SW 1271 (cell line): ENCODE measurements at regions not wholly inside any gene's neighbourhood (a gene's known extent, or its start where the extent isn't known, plus 50 kb on each side); places are given as distances from the start of the nearest gene placed in this dataset.
A peak's percentile ranks its signal among the peaks of the same experiment; 100 is the strongest.

Experiments
- DNase-seq, 2 experiments: peaks; one replicate each; lab custom pipeline; 2025; lab: John Stamatoyannopoulos, UW

GRCh38 chr10:128221807-128222206 lies 95.6 kb upstream of the MKI67 start:
- no peak for DNase-seq

GRCh38 chr10:128222332-128222849 lies 96.2 kb upstream of the MKI67 start:
- DNase-seq, result no peak

DNA sequence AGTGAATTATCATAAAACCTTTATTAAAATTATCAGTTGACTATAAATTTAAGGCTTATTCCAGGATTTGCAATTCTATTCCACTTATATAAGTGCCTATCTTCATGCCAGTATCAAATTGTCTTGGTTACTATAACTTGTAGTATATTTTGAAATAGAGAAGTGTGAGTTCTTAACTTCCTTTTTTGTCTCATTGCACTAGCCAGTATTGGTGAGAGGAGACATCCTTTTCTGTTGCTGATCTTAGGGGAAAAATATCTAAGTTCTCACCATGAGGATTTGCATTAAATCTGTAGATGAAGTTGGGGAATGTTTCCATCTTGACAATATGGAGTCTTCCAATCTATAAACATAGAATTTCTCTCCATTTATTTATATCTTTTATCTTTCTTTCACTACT lies 104.2 kb upstream of the MKI67 start:
- no peak for DNase-seq

DNA sequence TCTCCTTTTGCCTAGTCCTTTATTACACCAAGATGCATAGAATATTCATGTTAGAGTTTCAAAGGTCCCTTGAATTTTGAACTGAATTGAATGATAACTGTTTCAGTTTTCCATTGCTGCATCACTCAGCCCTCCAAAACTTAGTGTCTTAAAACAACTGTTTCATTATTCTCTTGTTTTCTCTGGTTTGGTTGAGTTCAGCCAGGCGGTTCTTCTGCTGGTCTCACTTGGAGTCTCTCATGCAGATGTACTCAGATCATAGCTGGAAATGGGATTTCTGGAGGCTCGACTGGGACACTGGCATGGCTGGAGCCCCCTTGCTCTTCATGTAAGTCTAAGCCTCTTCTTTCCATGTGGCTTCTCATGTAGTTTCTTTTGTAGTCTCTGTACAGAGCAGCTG lies 107.2 kb upstream of the MKI67 start:
- DNase-seq, result no peak

DNA sequence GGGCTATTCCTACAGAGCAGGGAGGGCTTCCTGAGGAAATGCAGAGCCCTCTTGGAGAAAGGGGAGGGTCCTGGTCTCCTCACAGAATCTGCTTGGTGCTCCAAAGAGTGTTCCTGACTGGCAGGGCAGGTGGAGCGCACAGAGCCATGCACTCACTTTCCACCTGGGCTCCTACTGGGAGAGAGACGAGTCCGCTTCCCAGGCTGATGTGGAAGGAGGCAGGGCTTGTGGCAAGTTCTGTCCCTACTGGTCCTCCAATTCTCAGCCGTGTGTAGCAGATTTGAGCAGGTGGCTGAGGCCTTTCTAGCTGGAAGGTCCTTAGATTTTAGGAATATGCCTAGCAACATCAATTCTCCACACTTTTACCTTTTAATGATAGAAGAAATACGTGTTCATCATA lies 111.5 kb upstream of the MKI67 start:
- DNase-seq, result no peak

GRCh38 chr10:128241023-128241422 lies 114.8 kb upstream of the MKI67 start:
- no peak for DNase-seq

GRCh38 chr10:128242641-128243040 lies 116.4 kb upstream of the MKI67 start:
- DNase-seq, result no peak

- DNase-seq, result no peak
Observed at GRCh38 chr10:128245026-128245425, 118.8 kb upstream of the MKI67 start.

DNA sequence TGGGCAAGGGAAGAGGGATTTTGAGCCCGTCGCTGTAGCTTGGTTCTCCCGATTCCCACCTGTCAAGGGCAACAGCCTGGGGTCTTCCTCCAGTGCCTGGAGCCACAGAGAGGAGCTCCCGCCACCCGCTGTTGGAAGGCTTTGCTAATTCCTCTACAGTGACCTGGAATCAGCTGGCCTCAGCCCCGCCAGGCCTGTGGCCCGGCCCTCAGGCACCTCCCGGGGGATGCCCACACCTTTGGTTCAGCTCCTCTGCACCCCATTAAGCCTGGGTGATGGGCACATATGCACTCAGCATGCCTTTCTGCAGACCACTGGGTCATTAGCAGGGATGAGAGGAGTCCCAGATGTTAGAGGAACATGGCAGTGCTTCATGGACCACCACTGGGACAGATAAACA lies 121.4 kb upstream of the MKI67 start:
- DNase-seq, result no peak

DNA sequence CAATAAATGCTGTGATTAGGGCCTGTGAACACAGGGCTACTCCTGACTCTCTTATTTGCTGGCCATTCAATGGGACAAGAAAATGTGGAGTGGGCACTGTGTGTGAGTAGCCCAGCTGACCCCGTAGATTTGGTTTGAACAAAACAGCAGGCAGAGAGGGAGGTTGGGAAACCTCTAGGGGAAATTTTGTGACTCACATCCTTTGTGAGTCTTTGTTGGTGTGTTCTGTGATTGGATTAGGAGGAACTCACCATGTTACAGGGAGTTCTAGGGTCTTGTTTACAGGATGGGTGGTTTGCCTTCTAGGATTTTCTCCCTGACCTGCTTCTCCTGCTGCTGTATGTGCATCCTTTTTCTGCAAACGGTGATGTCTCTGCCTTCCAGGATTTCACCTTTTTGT lies 128.3 kb upstream of the MKI67 start:
- no peak for DNase-seq

GRCh38 chr10:128257428-128257827 lies 131.2 kb upstream of the MKI67 start:
- DNase-seq, result no peak

DNA sequence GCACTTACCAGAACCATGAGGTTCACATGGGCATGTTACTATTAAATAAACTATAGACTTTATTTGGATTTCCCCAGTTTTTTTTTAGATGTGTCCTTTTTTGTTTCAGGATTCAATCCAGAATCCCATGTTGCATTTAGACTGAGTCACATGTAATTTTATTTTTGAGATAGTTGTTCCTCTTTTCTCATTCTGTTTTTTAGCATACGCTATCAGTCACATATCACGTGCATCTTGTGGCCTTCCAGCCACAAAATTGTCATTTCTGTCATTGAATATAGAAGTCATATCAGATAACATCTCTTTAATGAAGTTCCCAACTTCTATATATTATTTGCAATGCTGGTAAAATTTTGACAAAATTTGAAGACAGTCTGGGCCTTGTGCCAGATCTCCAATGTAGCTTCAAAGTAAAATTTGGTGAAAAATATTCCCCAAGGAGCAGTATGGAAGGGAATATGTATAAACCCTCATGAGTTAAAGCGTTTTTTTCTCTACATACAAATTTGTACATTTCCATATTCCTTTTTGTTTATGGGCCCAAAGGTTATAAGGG lies 132.3 kb upstream of the MKI67 start:
- DNase-seq, result no peak

GRCh38 chr10:128263891-128264688 lies 137.9 kb upstream of the MKI67 start:
- DNase-seq, result peak; percentile 23 to 47

- no peak for DNase-seq
Observed at GRCh38 chr10:128265596-128265995, 139.4 kb upstream of the MKI67 start.

DNA sequence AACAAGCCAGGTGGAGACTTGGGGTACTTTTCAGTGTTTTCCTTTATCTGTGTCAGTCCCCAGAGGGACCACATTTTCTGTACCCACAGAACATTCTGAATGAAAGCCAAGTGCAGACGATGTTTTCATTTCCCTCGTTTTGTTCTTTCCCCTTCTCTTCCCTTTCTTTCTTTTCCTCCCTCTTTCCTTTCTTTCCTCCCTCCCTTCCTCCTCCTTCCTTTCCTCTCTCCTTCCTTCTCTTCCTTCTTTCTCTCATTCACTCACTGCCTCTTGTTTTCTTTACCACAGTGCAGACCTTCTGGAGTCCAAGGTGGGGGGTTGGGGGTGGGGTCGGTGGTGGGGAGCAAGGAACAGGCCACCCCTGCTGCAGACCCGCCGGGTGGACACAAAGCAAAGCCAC lies 141.4 kb upstream of the MKI67 start:
- DNase-seq, result no peak

DNA sequence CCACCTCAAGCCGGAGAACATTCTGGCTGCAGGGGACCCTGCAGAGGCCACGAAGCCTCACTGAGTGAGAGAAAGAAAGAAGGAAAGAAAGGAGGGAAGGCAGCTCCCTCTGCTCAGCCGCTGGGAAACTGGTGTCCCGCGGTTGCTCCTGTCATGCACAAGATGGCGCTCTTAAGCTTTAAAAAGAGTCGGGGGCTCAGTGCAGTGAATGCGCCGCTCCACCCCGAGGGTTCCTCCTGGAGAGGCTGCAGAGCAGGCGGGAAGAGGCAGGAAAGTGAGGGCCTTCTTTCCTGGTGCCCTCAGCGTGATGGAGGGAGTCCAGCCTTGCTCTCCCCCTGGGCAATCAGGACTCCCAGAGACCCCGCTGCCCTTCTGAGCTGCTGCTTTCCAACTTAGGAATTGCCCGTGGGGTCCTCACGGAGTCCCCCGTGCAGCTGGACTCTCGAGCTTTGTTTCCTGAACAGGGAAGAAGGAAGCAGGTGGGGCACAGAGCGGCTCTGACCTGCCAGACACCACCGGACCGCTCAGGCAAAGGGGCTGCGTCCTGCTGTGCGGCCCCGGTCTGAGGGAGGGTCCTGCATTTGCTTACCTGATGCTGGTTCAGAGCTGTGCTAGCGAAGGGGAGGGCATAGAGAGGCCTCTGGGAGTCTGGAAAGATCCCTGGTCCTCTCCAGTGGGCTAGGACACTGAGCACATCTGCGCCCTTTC lies 141.9 kb upstream of the MKI67 start:
- peak in 1 of 2 experiments; percentile 25 for DNase-seq

DNA sequence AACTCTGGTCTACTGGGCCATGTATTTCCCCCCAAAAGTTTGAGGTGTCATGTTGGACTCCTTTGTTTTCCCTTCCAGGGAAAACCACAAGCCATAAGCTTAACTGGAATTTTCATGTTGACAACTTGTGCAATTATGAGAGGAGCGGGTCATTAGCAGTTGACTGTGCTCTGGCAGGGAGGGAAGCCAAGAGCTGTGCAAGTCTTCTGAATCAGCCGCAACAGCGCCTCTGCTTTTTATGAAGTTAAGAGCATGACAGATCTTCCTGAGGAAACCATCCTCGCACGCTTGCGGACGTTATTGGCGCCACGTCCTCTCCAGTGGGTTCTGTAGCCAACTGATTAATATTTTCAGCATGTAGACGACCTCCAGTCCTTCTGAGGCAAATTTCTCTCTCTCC lies 148.7 kb upstream of the MKI67 start:
- DNase-seq, result no peak

DNA sequence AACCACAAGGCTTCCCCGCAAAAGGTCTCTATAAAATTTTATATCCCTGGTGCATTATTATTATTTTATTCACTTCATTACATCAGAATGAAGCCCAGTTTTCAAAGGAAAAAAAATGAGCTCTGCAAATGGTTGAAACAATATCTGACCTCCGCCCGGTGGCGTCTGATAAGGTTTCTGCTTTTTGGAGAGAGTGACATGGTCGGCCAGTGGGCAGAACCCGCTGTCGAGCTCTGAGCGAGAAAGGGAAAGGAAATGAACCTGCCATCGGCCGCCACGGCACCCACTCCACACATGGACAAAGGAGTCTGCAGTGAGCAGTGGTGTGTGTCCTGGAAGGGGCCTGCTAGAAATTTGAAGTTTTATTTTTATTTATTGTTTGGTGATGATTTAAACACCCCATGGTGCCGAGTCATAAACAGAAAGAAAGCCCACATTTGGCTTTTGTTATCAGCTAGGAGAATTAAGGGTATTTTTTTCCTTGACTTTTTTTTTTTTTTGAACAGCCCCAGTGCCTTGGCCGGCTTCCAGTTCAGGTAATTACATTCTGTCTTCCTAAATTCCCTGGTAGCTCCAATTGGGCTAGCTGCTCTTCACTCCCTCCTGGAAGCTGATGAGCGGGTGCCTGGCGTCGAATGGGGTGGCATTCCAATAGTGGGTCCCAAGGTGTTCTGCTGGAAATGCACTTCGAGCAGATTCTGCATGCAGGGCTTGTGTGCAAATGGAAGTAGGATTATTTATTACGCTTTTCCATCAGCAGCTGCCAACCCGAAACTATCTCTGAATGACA lies 149.4 kb upstream of the MKI67 start:
- no peak for DNase-seq

- no peak for DNase-seq
Observed at GRCh38 chr10:128277267-128277840, 151.1 kb upstream of the MKI67 start.

DNA sequence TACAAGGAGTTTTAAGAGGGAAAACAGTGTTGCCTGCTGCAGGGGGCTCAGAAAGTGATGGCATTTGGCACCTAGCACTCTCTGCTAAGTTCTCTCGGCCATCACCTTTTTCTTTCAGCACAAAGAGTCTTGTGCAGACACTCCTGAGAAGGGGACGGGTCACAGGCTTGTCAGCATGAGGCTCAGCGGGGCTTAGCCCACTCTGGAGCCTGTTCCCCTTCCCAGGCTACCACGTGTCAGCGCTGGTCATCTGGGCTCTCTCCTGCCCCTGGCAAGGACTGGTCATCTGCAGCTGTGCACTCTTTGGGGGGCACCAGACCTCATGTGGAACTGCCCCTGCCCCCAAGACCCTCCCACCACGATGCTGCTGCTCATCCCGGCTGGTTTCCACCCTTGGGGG lies 152.1 kb upstream of the MKI67 start:
- DNase-seq, result no peak

- no peak for DNase-seq
Observed at GRCh38 chr10:128280271-128280670, 154.0 kb upstream of the MKI67 start.

DNA sequence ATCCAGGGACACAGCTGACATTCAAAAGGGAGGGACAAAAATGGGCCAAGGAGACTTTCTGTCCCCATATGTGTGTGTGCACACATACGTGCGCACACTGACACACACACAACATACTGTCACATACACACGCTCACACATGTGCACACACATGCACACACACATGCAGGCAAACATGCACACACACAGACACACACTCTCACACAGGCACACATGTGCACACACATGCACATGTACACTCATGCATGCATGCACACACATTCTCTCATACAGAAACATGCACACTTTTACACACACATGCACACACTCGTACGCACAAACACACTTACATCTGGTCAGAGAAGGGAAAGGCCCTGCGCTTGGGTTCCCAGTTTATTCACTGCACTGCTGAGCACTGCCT lies 155.1 kb upstream of the MKI67 start:
- no peak for DNase-seq
